HG03159 (cell line): ENCODE measurements at regions not wholly inside any gene's neighbourhood (a gene's known extent, or its start where the extent isn't known, plus 50 kb on each side); places are given as distances from the start of the nearest gene placed in this dataset.
"Not testable (repeated sequence)": the region's sequence is repeated elsewhere in the genome, so short reads cannot be mapped to it uniquely, and the experiment has no call there.

Experiments used
- ATAC-seq: cut with Tn5 transposase; IDR thresholded peaks from one replicate; pipeline ENCODE4 v1.9.1; 2021; ENCODE audit warnings: mild to moderate bottlenecking, moderate library complexity; ENCODE audit not compliant: unreplicated experiment

- ATAC-seq = no peak
Observed at GRCh38 chr16:5965321-5965720, 867.7 kb upstream of the EEF2KMT start.

- no peak for ATAC-seq
Observed at GRCh38 chr16:5951486-5951885, 853.9 kb upstream of the EEF2KMT start.

GRCh38 chr16:5944971-5945370 is 847.4 kb upstream of the EEF2KMT start:
- no peak for ATAC-seq

GRCh38 chr16:5938607-5939006 is 841.0 kb upstream of the EEF2KMT start:
- no peak for ATAC-seq

DNA sequence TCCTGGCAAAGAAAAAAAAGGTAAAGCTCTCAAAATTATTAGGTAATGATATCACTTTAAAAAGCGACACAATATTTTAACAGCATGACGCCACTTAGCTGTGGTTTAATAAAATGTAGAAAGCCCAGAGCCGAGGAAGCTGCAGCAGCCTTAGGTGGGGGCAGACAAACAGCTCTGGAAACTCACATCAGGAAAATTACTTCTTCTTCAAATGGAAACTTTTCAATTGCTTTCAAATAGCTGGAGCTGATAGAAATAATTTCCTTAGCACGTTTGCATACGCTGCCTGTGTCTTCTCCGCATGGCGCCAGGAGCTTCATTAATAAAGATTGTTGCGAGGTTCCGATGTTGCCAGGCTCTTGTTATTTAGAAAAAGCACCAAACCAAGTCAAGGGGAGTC is 835.3 kb upstream of the EEF2KMT start:
- no peak for ATAC-seq

DNA sequence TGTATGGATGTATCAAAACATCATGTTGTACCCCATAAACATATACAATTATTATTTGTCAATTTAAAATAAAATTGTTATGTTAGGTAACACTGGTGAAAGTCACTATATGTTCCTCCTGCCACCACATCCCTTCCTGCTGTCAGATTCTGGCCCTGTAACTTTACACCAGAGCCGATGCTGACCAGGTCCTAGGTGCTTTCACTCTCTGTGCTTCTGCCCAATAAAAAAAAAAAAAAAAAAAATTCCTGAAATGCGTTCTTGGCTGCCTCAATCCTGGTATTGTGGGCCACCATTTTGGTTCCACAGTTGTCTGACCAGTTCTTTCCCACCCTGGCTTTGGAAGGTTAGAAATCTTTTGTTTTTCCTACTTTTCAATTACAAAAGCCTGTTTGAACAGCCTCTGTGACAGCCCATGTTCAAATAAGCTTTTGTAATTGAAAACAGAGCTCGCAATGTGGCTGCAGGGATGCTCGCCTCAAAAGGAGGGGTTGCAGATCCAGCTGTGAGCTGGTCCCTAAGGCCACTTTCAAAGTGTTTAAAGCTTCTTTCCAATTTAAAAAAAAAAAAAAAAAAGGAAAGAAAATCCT is 831.0 kb upstream of the EEF2KMT start:
- no peak for ATAC-seq

DNA sequence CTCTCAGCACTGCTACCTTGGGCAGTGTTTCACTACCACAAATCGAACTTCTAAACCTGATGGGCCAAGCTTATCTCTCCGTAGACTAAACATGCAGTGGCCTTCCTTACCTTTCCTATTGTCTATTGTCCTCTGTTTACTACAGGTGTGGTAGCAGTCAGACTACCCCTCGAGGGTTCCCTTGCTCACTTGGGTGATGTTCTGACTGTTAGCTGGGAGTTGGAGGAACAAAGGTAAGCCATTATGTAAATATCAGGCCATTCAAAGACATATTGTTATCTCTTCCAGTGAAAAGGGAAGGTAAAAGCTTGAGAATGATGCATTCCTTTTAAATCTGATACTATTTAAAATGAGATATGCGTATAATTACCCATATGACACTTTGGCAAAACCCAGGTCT is 828.3 kb upstream of the EEF2KMT start:
- no peak for ATAC-seq

DNA sequence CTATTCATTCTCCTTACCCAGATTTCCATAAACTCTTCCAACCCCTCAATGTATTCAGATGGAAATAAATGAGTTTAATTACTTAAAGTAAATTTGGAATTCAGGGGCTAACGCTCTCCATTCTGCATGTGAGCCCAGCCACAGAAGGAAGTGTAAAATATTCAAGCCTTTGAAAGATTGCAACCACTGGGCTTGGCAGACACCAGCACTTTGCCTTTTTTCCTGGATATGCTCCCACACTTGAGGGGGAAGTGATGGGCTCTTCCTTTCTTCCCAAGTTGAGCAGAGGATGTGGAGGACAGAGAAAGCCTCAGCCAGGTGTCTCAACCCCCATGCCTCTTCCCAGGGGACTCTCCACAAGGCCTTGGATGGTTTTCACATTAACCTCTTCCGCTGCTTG is 825.1 kb upstream of the EEF2KMT start:
- no peak for ATAC-seq

DNA sequence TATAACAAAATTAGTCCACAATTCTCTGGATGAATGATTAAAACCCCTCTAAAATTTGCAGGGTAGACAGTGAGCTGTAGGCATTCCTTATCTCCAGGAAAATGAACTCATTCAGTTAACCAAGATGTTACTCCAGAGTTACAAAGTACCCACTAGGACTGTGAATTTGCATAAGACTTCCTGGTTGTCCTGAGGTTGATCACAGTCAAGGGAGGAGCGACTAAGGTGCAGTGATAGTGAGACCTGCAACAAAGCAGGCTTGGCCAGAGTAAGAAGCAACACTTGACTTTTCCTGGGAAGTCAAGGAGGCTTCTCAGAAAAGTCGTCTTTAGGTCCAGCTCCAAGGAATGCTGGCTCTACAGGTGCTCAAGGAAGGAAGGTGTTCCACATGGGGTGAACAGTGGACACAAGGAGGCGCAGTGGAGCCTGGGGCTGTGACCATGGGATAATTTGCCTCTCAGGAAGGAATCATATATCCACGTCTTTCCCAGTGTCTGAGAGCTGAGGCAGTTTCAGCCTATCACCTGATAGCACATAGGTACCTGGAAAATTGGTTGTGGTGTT is 821.1 kb upstream of the EEF2KMT start:
- ATAC-seq = no peak

GRCh38 chr16:5917436-5918195 is 820.0 kb upstream of the EEF2KMT start:
- no peak for ATAC-seq

DNA sequence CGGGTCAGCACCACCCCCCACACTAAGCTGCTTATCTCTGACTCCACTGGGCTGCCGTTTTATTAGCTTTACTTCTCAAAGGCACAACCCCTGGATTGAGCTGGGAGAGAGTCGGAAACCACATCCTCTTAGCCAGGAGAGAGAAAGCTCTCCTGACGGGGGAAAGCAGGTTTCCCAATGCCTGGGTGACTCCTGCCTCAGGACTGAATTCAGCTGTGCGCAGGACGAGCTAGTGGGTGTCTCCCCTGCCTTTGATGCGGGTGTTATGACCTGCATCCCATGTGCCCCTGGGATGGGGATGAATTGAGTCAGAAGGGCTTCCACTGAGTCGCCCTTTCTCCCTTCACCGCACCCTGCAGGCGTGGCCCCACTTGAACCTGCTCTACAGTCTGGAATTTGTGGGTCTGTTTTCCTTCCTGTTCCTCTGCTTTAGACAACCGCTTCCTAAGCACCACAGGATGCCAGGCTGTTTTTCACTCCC is 819.2 kb upstream of the EEF2KMT start:
- no peak for ATAC-seq

DNA sequence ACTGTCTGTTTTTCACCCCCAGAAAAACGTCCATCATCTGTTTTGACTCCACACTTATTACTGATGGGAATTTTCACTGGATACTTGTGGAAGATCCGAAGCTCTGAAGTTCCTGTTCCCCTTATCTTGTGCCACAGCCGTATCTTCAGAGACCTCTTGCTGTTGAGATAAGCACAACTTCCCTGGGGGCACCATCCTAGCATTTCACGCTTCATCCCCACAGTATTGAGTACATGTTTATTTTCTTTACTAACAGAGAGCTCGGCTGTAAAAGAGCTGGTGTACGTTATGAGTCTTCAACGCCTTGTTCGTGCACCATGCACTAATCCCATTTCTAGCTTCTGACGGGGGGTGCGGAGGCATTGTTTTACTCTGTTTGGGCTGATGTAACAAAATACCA is 813.6 kb upstream of the EEF2KMT start:
- no peak for ATAC-seq

DNA sequence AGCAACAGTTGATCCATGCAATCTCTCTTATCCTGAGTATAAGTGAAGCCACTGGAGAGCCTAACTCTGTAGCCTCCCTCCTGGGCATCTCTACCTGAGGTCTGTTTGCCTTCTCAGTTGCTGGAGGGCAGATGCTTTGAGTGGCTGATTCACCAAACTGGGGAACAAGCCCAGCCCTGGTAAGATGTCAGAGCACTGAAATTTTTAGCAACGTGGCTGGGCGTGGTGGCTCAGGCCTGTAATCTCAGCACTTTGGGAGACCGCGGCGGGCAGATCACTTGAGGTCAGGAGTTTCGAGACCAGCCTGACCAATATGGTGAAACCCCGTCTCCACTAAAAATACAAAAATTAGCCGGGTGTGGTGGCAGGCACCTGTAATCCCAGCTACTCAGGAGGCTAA is 812.0 kb upstream of the EEF2KMT start:
- not testable (repeated sequence) for ATAC-seq

DNA sequence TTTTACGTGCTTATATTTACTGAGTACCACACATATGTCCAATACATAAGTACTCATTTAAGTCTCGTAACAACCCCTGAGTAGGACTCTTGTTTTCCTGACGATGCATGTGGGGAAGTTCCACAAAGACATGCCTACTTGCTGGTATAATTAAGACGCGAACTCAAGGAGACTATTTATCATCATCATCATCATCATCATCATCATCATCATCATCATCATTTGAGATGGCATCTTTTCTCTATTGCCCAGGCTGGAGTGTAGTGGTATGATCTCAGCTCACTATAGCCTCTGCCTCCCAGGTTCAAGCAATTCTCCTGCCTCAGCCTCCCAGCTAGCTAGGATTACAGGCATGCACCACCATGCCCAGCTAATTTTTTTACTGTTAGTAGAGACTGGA is 809.9 kb upstream of the EEF2KMT start:
- no peak for ATAC-seq

DNA sequence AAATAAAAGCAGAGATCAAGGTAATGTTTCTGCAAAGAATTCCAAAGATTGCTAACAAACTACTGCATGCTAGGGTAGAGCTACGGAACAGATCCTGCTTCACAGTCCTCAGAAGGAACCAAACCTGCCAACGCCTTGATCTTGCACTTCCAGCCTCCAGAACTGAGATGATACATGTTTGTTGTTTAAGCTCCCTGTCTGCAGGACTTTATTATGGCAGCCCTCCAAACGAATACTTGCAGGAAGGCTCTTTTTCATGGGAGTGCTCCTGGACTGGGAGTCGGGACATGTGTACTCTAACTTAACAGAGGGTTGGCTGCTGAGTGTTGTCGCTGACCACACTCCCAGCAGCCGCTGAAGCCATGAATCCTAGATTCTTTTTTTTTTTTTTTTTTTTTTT is 808.8 kb upstream of the EEF2KMT start:
- ATAC-seq = no peak

- no peak for ATAC-seq
Observed at GRCh38 chr16:5905935-5906334, 808.3 kb upstream of the EEF2KMT start.

- no peak for ATAC-seq
Observed at GRCh38 chr16:5903832-5904231, 806.2 kb upstream of the EEF2KMT start.

DNA sequence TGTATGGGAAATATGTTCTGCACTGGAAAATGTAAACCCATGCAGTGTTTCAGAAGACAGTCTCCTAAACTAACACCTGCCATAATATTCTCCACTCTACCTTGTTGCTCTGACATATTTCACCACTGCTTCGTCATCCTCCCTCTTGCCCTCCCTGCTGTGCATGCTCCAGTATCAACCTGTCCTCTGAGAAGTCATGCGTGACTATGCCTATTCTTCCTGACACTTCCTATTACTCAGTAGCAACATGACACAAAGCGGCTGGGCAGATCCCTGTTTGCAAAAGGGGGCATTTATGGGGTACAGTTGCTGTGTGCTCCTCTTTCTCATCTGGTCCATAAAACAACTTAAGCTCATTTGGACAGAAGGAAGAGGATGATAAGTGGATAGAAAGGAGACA is 805.6 kb upstream of the EEF2KMT start:
- ATAC-seq = no peak

- no peak for ATAC-seq
Observed at GRCh38 chr16:5900046-5900445, 802.5 kb upstream of the EEF2KMT start.

- no peak for ATAC-seq
Observed at GRCh38 chr16:5895976-5896375, 798.4 kb upstream of the EEF2KMT start.

DNA sequence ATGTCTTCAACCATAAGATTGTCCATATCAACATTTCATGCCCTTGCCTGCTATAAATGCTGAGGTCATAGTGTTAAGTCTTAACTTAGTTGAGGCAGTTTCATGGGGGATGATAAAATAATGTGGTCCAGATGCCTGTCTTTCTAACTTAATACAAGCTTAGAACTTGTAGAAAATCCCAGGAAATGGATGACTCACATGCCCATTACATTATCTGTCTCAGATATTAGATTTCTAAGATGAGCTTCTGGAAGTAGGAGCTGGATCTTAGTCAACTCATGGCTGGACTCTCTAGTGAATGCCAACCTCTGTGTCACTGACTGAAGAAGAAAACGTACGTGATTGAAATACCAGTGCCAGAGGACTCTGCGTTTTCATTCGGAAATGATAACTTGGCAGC is 797.5 kb upstream of the EEF2KMT start:
- ATAC-seq = no peak

DNA sequence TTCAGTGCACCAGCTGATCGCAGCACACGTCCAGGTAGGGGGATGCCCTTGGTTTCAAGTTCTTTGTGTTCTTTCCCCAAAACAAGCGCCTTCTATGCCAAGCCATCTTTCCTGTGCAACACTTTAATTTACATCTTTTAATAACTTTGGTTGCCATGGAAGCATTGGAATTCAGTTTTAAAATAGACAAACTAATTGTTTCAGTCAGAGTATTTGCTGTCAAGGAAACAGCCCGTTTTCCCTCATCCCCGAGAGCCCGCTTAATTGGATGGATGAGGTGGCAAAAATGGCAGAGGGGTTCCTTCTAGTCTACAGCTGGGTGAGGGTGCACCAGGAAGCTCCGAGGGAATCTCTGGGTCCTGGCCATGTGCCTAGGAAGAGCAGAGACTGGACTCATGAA is 793.7 kb upstream of the EEF2KMT start:
- no peak for ATAC-seq
